NCI-H526 (cell line): ENCODE measurements at regions not wholly inside any gene's neighbourhood (a gene's known extent, or its start where the extent isn't known, plus 50 kb on each side); places are given as distances from the start of the nearest gene placed in this dataset.
"Not testable (repeated sequence)": the region's sequence is repeated elsewhere in the genome, so short reads cannot be mapped to it uniquely, and the experiment has no call there.

ENCODE experiments used
- DNase-seq, 2 experiments: peaks; one replicate each; lab custom pipeline; 2025; lab: John Stamatoyannopoulos, UW

GRCh38 chr6:84876723-84877514 lies 112.5 kb upstream of the TBX18 start:
- DNase-seq = no peak

GRCh38 chr6:84872996-84873723 lies 108.8 kb upstream of the TBX18 start:
- DNase-seq = no peak

GRCh38 chr6:84871925-84872324 lies 107.5 kb upstream of the TBX18 start:
- DNase-seq = no peak

- no peak for DNase-seq
These were observed 106.3 kb upstream of the TBX18 start for GRCh38 chr6:84870672-84871071.

- DNase-seq = no peak
These were observed 103.8 kb upstream of the TBX18 start for GRCh38 chr6:84868149-84868548.

GRCh38 chr6:84867521-84867920 lies 103.1 kb upstream of the TBX18 start:
- DNase-seq = no peak

GRCh38 chr6:84866715-84867114 lies 102.3 kb upstream of the TBX18 start:
- no peak for DNase-seq

- DNase-seq = not testable (repeated sequence)
These were observed 101.0 kb upstream of the TBX18 start for GRCh38 chr6:84865372-84865771.

- DNase-seq = no peak
These were observed 98.4 kb upstream of the TBX18 start for GRCh38 chr6:84862843-84863242.

GRCh38 chr6:84860920-84861319 lies 96.5 kb upstream of the TBX18 start:
- no peak for DNase-seq

- no peak for DNase-seq
These were observed 96.1 kb upstream of the TBX18 start for GRCh38 chr6:84860509-84860908.

GRCh38 chr6:84854811-84855400 lies 90.5 kb upstream of the TBX18 start:
- no peak for DNase-seq

GRCh38 chr6:84853901-84854300 lies 89.5 kb upstream of the TBX18 start:
- DNase-seq = no peak

GRCh38 chr6:84848960-84849359 lies 84.6 kb upstream of the TBX18 start:
- DNase-seq = no peak

GRCh38 chr6:84847390-84848160 lies 83.2 kb upstream of the TBX18 start:
- DNase-seq = no peak

GRCh38 chr6:84842525-84843166 lies 78.2 kb upstream of the TBX18 start:
- no peak for DNase-seq

GRCh38 chr6:84837068-84837866 lies 72.9 kb upstream of the TBX18 start:
- not testable (repeated sequence) for DNase-seq

- DNase-seq = no peak
These were observed 72.0 kb upstream of the TBX18 start for GRCh38 chr6:84836366-84836765.

- no peak for DNase-seq
These were observed 70.9 kb upstream of the TBX18 start for GRCh38 chr6:84835340-84835739.

GRCh38 chr6:84831924-84832323 lies 67.5 kb upstream of the TBX18 start:
- not testable (repeated sequence) for DNase-seq

- no peak for DNase-seq
These were observed 61.1 kb upstream of the TBX18 start for GRCh38 chr6:84825461-84825860.
